ENCODE measurements at regions not wholly inside any gene's neighbourhood (a gene's known extent, or its start where the extent isn't known, plus 50 kb on each side); places are given as distances from the start of the nearest gene placed in this dataset.

GRCh38 chr10:23877791-23878320 is 331.1 kb upstream of the KIAA1217 start:
- TF ChIP-seq CTCF (conservative IDR thresholded peaks at IDR 0.05 in 1 of 2, IDR thresholded peaks at IDR 0.05 in 1 of 2; ENCODE audit: low read depth in 1 of 2, low read length in 2 of 2) (no peak), EZH2 (IDR thresholded peaks at IDR 0.05; ENCODE audit: low read length, missing control alignments) (no peak)
